ENCODE measurements at regions not wholly inside any gene's neighbourhood (a gene's known extent, or its start where the extent isn't known, plus 50 kb on each side); places are given as distances from the start of the nearest gene placed in this dataset.

DNA sequence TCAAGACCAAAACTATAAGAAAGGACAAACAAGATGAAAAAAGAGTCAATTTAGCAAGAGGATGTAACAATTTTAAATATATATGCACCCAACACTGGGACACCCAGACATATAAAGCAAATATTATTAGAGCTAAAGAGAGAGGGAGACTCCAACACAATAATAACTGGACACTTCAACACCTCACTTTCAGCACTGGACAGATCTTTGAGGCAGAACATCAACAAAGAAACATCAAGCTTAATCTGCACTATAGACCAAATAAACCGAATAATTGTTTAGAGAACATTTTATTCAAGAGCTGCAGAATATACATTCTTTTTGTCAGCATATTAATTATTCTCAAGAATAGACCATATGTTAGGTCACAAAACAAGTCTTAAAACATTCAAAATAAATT is 109.7 kb upstream of the TET2 start:
- Histone ChIP-seq H2AFZ (ENCODE audit: low read length) (no peak overlapping the region), H3K4me1 (ENCODE audit: insufficient read depth, low read length) (no peaks in the 10 kb centered on the region), H3K9me3 (ENCODE audit: low read length) (no peaks in the 10 kb centered on the region), H3K9me2 (replicated peaks; ENCODE audit: low read length) (no peaks in the 10 kb centered on the region), H4K20me1 (ENCODE audit: low read length) (no peaks in the 10 kb centered on the region), H3K27ac (ENCODE audit: low read length) (no peak overlapping the region), H3F3A (ENCODE audit: low read length, unreplicated experiment) (no peaks in the 10 kb centered on the region), H3K27me3 (ENCODE audit: low read length) (no peaks in the 10 kb centered on the region), H3K4me3 (ENCODE audit: low read length) (no peak overlapping the region), H3K36me3 (ENCODE audit: low read depth, low read length) (no peaks in the 10 kb centered on the region), H3K4me2 (ENCODE audit: low read length) (no peak overlapping the region), H3K79me2 (ENCODE audit: low read length) (no peaks in the 10 kb centered on the region), H3K9ac (ENCODE audit: low read length) (no peak overlapping the region)
- ATAC-seq (no peak), DNase-seq (no peak)
- POLR2A ChIA-PET (ENCODE audit: unreplicated experiment), result no interaction called here
- no TSS peak for BruUV-seq (replicated peaks)
- intact Hi-C loops (cut with micrococcal nuclease), result no loop called here
- TF ChIP-seq CTCF (conservative IDR thresholded peaks at IDR 0.05; ENCODE audit: low read depth, low read length) (no peak), EZH2phosphoT487 (IDR thresholded peaks at IDR 0.05; ENCODE audit: borderline replicate concordance, low read length) (no peak), EZH2 (IDR thresholded peaks at IDR 0.05; ENCODE audit: low read length, unreplicated experiment) (no peak)
- CTCF ChIA-PET, result no interaction called here

DNA sequence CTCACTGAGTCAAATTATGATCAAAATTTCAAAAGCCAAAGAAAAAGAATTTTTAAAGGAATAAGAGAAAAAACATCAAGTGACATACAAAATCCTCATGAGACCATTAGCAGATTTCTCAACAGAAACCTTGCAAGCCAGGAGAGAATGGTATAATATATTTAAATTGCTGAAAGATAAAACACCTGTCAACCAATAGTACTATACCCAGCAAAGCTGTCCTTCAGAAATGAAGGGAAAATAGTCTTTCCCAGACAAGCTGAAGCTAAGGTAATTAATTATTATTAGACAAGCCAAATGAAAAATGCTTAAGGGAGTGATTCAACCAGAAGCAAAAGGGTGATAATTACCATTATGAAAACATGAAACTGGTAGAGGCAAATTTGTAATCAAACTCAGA is 104.2 kb upstream of the TET2 start:
- no peak overlapping the region for H3K4me3 ChIP-seq (ENCODE audit: low read length)
- no peaks in the 10 kb centered on the region for H3K9me3 ChIP-seq (ENCODE audit: low read length)
- ATAC-seq (no peak), DNase-seq (no peak)
- H3K27me3 ChIP-seq (ENCODE audit: low read length), result no peaks in the 10 kb centered on the region
- H3K9ac ChIP-seq (ENCODE audit: low read length), result no peak overlapping the region
- H3K9me2 ChIP-seq (replicated peaks; ENCODE audit: low read length), result no peaks in the 10 kb centered on the region
- no peak overlapping the region for H3K27ac ChIP-seq (ENCODE audit: low read length)
- H2AFZ ChIP-seq (ENCODE audit: low read length), result no peak overlapping the region
- no peaks in the 10 kb centered on the region for H3K4me1 ChIP-seq (ENCODE audit: insufficient read depth, low read length)
- intact Hi-C loops (cut with micrococcal nuclease), result no loop called here
- no peaks in the 10 kb centered on the region for H3F3A ChIP-seq (ENCODE audit: low read length, unreplicated experiment)
- no peak overlapping the region for H3K4me2 ChIP-seq (ENCODE audit: low read length)
- no peaks in the 10 kb centered on the region for H3K79me2 ChIP-seq (ENCODE audit: low read length)
- no peaks in the 10 kb centered on the region for H3K36me3 ChIP-seq (ENCODE audit: low read depth, low read length)
- no peaks in the 10 kb centered on the region for H4K20me1 ChIP-seq (ENCODE audit: low read length)
- CTCF ChIA-PET, result no interaction called here
- POLR2A ChIA-PET (ENCODE audit: unreplicated experiment), result no interaction called here
- TF ChIP-seq EZH2phosphoT487 (IDR thresholded peaks at IDR 0.05; ENCODE audit: borderline replicate concordance, low read length) (no peak), EZH2 (IDR thresholded peaks at IDR 0.05; ENCODE audit: low read length, unreplicated experiment) (no peak), CTCF (conservative IDR thresholded peaks at IDR 0.05; ENCODE audit: low read depth, low read length) (no peak)
- BruUV-seq (replicated peaks), result no TSS peak

GRCh38 chr4:105050896-105051295 is 95.8 kb upstream of the TET2 start:
- BruUV-seq (replicated peaks), result no TSS peak
- no peak overlapping the region; the same call in 1 of the 2 replicates for H2AFZ ChIP-seq (ENCODE audit: low read length)

More at GRCh38 chr4:105050896-105051295, 95.8 kb upstream of the TET2 start:
- DNase-seq (peak; percentile 27), ATAC-seq (peak; percentile 35; the same call in 1 of the 2 replicates)
- no peak overlapping the region for H3K27ac ChIP-seq (ENCODE audit: low read length)
- H3K4me2 ChIP-seq (ENCODE audit: low read length), result no peak overlapping the region
- no peak overlapping the region for H3K4me3 ChIP-seq (ENCODE audit: low read length)
- POLR2A ChIA-PET (ENCODE audit: unreplicated experiment), result no interaction called here
- intact Hi-C loops (cut with micrococcal nuclease), result no loop called here
- no peak overlapping the region for H3K9ac ChIP-seq (ENCODE audit: low read length)
- H3K36me3 ChIP-seq (ENCODE audit: low read depth, low read length), result no peaks in the 10 kb centered on the region
- CTCF ChIA-PET, result no interaction called here
- H3K9me2 ChIP-seq (replicated peaks; ENCODE audit: low read length), result no peaks in the 10 kb centered on the region
- H4K20me1 ChIP-seq (ENCODE audit: low read length), result no peaks in the 10 kb centered on the region
- H3K9me3 ChIP-seq (ENCODE audit: low read length), result no peaks in the 10 kb centered on the region
- TF ChIP-seq CTCF (conservative IDR thresholded peaks at IDR 0.05; ENCODE audit: low read depth, low read length) (no peak), EZH2phosphoT487 (IDR thresholded peaks at IDR 0.05; ENCODE audit: borderline replicate concordance, low read length) (no peak), EZH2 (IDR thresholded peaks at IDR 0.05; ENCODE audit: low read length, unreplicated experiment) (no peak)
- H3K4me1 ChIP-seq (ENCODE audit: insufficient read depth, low read length), result no peaks in the 10 kb centered on the region
- no peaks in the 10 kb centered on the region for H3K27me3 ChIP-seq (ENCODE audit: low read length)
- no peaks in the 10 kb centered on the region for H3K79me2 ChIP-seq (ENCODE audit: low read length)
- H3F3A ChIP-seq (ENCODE audit: low read length, unreplicated experiment), result no peaks in the 10 kb centered on the region

Measured in PC-3 (cell line).